GM10248 (cell line): ENCODE measurements at regions not wholly inside any gene's neighbourhood (a gene's known extent, or its start where the extent isn't known, plus 50 kb on each side); places are given as distances from the start of the nearest gene placed in this dataset.
"Not testable (repeated sequence)": the region's sequence is repeated elsewhere in the genome, so short reads cannot be mapped to it uniquely, and the experiment has no call there.

ENCODE experiments used
- CTCF ChIA-PET: fragments of 300-600 bp; sonication (Branson Sonifier 250); formaldehyde crosslinking; extraction: SDS; loops from one replicate; lab custom pipeline; 2021; ENCODE audit warnings: antibody characterized with exemption; lab: Yijun Ruan, JAX
- POLR2A ChIA-PET: fragments of 350-650 bp; sonication (Branson Sonifier 250); formaldehyde crosslinking; extraction: SDS; loops from one replicate; lab custom pipeline; 2020; ENCODE audit warnings: antibody characterized with exemption; lab: Yijun Ruan, JAX
- DNase-seq: peaks from one replicate; pipeline ENCODE4 v3.0.0; 2012; ENCODE audit errors: extremely low spot score
- CTCF ChIP-seq: IDR thresholded peaks from 2 replicates; pipeline ENCODE4 v1.5.1; 2012; ENCODE audit warnings: mild to moderate bottlenecking, low read depth; ENCODE audit errors: extremely low read depth, missing control alignments, control extremely low read depth

- ChIA-PET CTCF (interaction anchor here (1.1 to 1.4 kb wide), 2 partner anchors 21 to 42 kb away, joined by 3 read pairs; no protein-coding TSS in a partner anchor), POLR2A (no interaction called here)
- TF ChIP-seq CTCF, result no peak
- DNase-seq, result no peak
Measured at GRCh38 chr1:74861867-74862266, 128.9 kb downstream of the TYW3 start.

GRCh38 chr1:74869702-74870101 is 136.8 kb downstream of the TYW3 start:
- DNase-seq, result no peak
- CTCF ChIA-PET, result no interaction called here
- POLR2A ChIA-PET, result no interaction called here

GRCh38 chr1:74877366-74877765 is 144.4 kb downstream of the TYW3 start:
- CTCF ChIA-PET, DNase-seq, POLR2A ChIA-PET: not testable (repeated sequence)

More at GRCh38 chr1:74869702-74870101, 136.8 kb downstream of the TYW3 start:
- no peak for TF ChIP-seq CTCF

- POLR2A ChIA-PET, result no interaction called here
- no peak for TF ChIP-seq CTCF
- CTCF ChIA-PET, result no interaction called here
- DNase-seq, result no peak
Measured at GRCh38 chr1:74895411-74895810, 162.5 kb downstream of the TYW3 start.

- no peak for DNase-seq
- POLR2A ChIA-PET, result no interaction called here
- CTCF ChIA-PET, result no interaction called here
- no peak for TF ChIP-seq CTCF
Measured at GRCh38 chr1:74908131-74908530, 175.2 kb downstream of the TYW3 start.

- DNase-seq, result no peak
- TF ChIP-seq CTCF, result no peak
- CTCF ChIA-PET, result no interaction called here
- POLR2A ChIA-PET, result no interaction called here
Measured at GRCh38 chr1:74908797-74909196, 175.8 kb downstream of the TYW3 start.

- no peak for TF ChIP-seq CTCF
- CTCF ChIA-PET, result interaction anchor here (1.2 kb wide), 1 partner anchor 13 kb away, joined by 4 read pairs; no protein-coding TSS in a partner anchor
- no peak for DNase-seq
- POLR2A ChIA-PET, result no interaction called here
Measured at GRCh38 chr1:74913978-74914377, 181.0 kb downstream of the TYW3 start.
